ENCODE measurements at regions not wholly inside any gene's neighbourhood (a gene's known extent, or its start where the extent isn't known, plus 50 kb on each side); places are given as distances from the start of the nearest gene placed in this dataset.

DNA sequence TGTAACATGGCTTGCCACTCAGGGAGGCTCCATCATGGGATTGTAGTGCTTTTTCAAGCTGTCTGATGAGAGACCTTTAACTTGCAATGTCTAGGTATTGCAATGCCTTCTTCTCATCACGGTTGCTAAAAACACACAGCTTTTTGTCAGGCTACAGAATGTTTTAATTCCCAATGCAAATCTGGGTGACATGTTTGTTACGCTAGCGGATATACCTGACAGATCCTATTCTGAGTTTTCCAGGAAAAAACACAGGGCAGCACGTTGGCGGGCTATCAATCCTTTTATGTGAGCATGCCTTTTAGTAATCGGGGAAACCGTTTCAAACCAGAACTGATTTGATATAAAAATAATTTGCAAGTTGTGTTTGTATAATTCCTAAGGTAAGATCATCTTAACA, 577.2 kb upstream of the MAP3K7 start:
- no peak overlapping the region for H3K4me3 ChIP-seq (ENCODE audit: low read length)
- DNase-seq (ENCODE audit: low read depth) = no peak
- TF ChIP-seq, protein P1, sequence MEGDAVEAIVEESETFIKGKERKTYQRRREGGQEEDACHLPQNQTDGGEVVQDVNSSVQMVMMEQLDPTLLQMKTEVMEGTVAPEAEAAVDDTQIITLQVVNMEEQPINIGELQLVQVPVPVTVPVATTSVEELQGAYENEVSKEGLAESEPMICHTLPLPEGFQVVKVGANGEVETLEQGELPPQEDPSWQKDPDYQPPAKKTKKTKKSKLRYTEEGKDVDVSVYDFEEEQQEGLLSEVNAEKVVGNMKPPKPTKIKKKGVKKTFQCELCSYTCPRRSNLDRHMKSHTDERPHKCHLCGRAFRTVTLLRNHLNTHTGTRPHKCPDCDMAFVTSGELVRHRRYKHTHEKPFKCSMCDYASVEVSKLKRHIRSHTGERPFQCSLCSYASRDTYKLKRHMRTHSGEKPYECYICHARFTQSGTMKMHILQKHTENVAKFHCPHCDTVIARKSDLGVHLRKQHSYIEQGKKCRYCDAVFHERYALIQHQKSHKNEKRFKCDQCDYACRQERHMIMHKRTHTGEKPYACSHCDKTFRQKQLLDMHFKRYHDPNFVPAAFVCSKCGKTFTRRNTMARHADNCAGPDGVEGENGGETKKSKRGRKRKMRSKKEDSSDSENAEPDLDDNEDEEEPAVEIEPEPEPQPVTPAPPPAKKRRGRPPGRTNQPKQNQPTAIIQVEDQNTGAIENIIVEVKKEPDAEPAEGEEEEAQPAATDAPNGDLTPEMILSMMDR (conservative IDR thresholded peaks at IDR 0.05; ENCODE audit: low read length) = no peak

DNA sequence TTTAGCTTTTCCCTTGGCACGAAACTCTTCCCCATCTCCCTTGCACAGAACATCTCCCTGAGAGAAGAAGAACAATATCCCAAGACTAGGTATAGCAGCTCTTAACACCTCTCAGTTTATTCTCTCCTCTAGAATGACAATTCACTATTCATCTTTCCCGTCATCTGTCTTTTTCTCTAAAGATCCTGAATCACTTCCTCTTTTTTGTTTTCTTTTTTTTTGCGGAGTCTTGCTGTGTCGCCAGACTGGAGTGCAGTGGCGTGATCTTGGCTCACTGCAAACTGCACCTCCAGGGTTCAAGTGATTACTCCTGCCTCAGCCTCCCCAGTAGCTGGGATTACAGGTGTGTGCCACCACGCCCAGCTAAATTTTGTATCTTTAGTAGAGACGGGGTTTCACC, 574.4 kb upstream of the MAP3K7 start:
- no peak overlapping the region for H3K4me3 ChIP-seq (ENCODE audit: low read length)
- no peak for DNase-seq (ENCODE audit: low read depth)
- TF ChIP-seq, protein P1 (conservative IDR thresholded peaks at IDR 0.05; ENCODE audit: low read length) = no peak

DNA sequence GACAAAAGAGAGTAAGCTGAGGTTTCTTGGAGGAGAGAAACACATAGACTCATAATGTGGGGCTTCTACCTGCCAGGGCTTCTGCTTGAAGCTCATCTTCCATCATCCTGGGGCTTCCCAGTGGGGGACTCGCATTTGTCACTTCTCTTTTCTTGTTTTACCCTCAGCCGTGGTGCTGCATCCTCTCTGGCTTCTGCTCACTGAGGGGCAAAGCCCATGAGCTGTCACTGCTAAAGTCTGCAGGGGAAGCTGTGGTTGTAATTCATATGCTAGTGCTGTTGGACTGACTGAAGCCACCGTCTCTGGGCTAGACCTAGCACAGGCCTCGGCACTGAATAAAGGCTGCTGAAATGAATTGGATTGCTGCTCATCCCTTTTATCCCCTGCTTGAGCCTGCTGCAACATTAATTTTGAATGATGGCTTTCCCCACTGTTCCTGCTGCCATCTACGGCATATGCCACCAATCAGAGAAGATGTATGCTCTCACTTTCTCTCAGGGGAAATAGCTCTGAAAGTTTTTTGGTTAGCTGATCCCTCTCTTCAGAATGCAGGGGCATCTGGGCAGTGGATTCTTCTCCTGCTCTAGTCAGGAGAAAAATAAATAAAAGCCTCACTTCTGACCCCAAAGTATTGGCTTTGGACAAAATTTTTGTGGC, 568.4 kb upstream of the MAP3K7 start:
- TF ChIP-seq, protein P1 (conservative IDR thresholded peaks at IDR 0.05; ENCODE audit: low read length) = no peak
- DNase-seq (ENCODE audit: low read depth) = no peak
- H3K4me3 ChIP-seq (ENCODE audit: low read length) = no peak overlapping the region

DNA sequence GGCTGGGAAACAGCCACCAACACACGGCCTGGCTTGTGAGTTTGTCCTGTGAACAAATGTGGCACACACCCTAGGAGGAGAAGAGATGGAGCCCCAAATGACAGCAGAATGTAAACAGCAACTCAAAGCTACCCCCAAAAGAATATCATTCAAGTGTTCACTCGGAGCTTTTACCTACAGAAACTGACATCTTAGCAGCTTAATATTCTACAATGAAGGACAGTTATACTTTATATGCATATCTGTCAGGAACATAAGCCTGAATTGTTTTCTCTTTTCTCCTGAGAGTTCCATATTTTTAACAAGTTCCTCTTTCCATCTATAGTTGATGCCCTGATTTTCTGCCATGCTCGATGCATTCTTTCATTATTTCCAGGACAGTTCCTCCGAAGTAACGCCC, 566.0 kb upstream of the MAP3K7 start:
- H3K4me3 ChIP-seq (ENCODE audit: low read length) = no peak overlapping the region
- DNase-seq (ENCODE audit: low read depth) = no peak
- TF ChIP-seq, protein P1 (conservative IDR thresholded peaks at IDR 0.05; ENCODE audit: low read length) = no peak

- no peak overlapping the region for H3K4me3 ChIP-seq (ENCODE audit: low read length)
- TF ChIP-seq, protein P1 (conservative IDR thresholded peaks at IDR 0.05; ENCODE audit: low read length) = no peak
- DNase-seq (ENCODE audit: low read depth) = no peak
Measured at GRCh38 chr6:91149956-91150705, 563.3 kb upstream of the MAP3K7 start.

- TF ChIP-seq, protein P1 (conservative IDR thresholded peaks at IDR 0.05; ENCODE audit: low read length) = no peak
- H3K4me3 ChIP-seq (ENCODE audit: low read length) = no peak overlapping the region
- DNase-seq (ENCODE audit: low read depth) = no peak
Measured at GRCh38 chr6:91149246-91149955, 562.5 kb upstream of the MAP3K7 start.
